Astrocyte (in vitro differentiated cells and primary cell): ENCODE measurements at regions not wholly inside any gene's neighbourhood (a gene's known extent, or its start where the extent isn't known, plus 50 kb on each side); places are given as distances from the start of the nearest gene placed in this dataset.

ENCODE experiments used
- DNase-seq: peaks from one replicate; pipeline ENCODE4 v3.0.0-alpha.2; 2010; ENCODE audit warnings: low read depth
- FAIRE-seq: peaks from 2 replicates; lab custom pipeline; 2011; peaks lifted over from hg19 to GRCh38; lab: Jason Lieb, UNC
- H2AFZ ChIP-seq: 2 replicates; pipeline ENCODE4 v1.6.0; 2012; ENCODE audit warnings: low read depth, low read length, inconsistent platforms
- H3K27ac ChIP-seq: 2 replicates; pipeline ENCODE4 v1.5.1; 2011; ENCODE audit warnings: low read depth, low read length, inconsistent platforms
- H3K27me3 ChIP-seq: 2 replicates; pipeline ENCODE4 v1.6.0; 2011; ENCODE audit warnings: low read length, inconsistent platforms; ENCODE audit not compliant: insufficient read depth
- H3K36me3 ChIP-seq: 2 replicates; pipeline ENCODE4 v1.5.1; 2011; ENCODE audit warnings: low read length, inconsistent platforms; ENCODE audit not compliant: insufficient read depth
- H3K4me1 ChIP-seq: 2 replicates; pipeline ENCODE4 v1.5.1; 2011; ENCODE audit warnings: low read length, inconsistent platforms; ENCODE audit not compliant: insufficient read depth
- H3K4me2 ChIP-seq: 2 replicates; pipeline ENCODE4 v1.6.0; 2012; ENCODE audit warnings: low read length, inconsistent platforms
- H3K4me3 ChIP-seq: 2 replicates; pipeline ENCODE4 v1.5.1; 2011; ENCODE audit warnings: low read depth, mild to moderate bottlenecking, low read length, inconsistent platforms; ENCODE audit not compliant: insufficient read depth
- H3K79me2 ChIP-seq: 2 replicates; pipeline ENCODE4 v1.6.0; 2012; ENCODE audit warnings: mild to moderate bottlenecking, low read length, inconsistent platforms; ENCODE audit not compliant: insufficient read depth
- H3K9ac ChIP-seq: 2 replicates; pipeline ENCODE4 v1.6.0; 2012; ENCODE audit warnings: mild to moderate bottlenecking, low read length, inconsistent platforms
- H3K9me3 ChIP-seq: 2 replicates; pipeline ENCODE4 v1.5.1; 2012; ENCODE audit warnings: low read depth, mild to moderate bottlenecking, low read length, inconsistent platforms; ENCODE audit not compliant: insufficient read depth
- H4K20me1 ChIP-seq: 2 replicates; pipeline ENCODE4 v1.6.0; 2012; ENCODE audit warnings: low read length, inconsistent platforms; ENCODE audit not compliant: insufficient read depth
- H3K27ac Mint-ChIP-seq: one replicate; pipeline ENCODE4 v1.8.0; 2021; ENCODE audit warnings: mild to moderate bottlenecking, mixed read lengths; ENCODE audit not compliant: unreplicated experiment
- H3K27me3 Mint-ChIP-seq: one replicate; pipeline ENCODE4 v1.8.0; 2021; ENCODE audit warnings: low read depth, mixed read lengths; ENCODE audit not compliant: unreplicated experiment
- H3K36me3 Mint-ChIP-seq: one replicate; pipeline ENCODE4 v1.8.0; 2021; ENCODE audit warnings: low read depth, mixed read lengths; ENCODE audit not compliant: unreplicated experiment
- H3K4me1 Mint-ChIP-seq: one replicate; pipeline ENCODE4 v1.8.0; 2021; ENCODE audit warnings: low read depth, mixed read lengths; ENCODE audit not compliant: unreplicated experiment
- H3K4me3 Mint-ChIP-seq: one replicate; pipeline ENCODE4 v1.8.0; 2021; ENCODE audit warnings: mild to moderate bottlenecking, moderate library complexity, mixed read lengths; ENCODE audit not compliant: unreplicated experiment
- H3K9me3 Mint-ChIP-seq: one replicate; pipeline ENCODE4 v1.8.0; 2021; ENCODE audit warnings: mild to moderate bottlenecking, mixed read lengths; ENCODE audit not compliant: unreplicated experiment
- CTCF ChIP-seq: IDR thresholded peaks from 2 replicates; pipeline ENCODE4 v1.5.1; 2011; ENCODE audit warnings: low read depth, mild to moderate bottlenecking, inconsistent platforms, low read length, moderate library complexity; ENCODE audit not compliant: insufficient read depth
- EZH2 ChIP-seq: IDR thresholded peaks from 2 replicates; pipeline ENCODE4 v1.6.1; 2012; ENCODE audit warnings: mild to moderate bottlenecking, low read length, inconsistent platforms; ENCODE audit not compliant: insufficient read depth

GRCh38 chr1:189983166-189983890, 494.3 kb downstream of the BRINP3 start:
- no peaks in the 10 kb centered on the region for H4K20me1 ChIP-seq
- H3K9me3 Mint-ChIP-seq = no peaks in the 10 kb centered on the region
- no peak overlapping the region for H3K9ac ChIP-seq
- no peaks in the 10 kb centered on the region for H3K4me1 ChIP-seq
- FAIRE-seq = no peak
- no peak overlapping the region for H3K27ac Mint-ChIP-seq
- no peaks in the 10 kb centered on the region for H3K9me3 ChIP-seq
- H3K36me3 ChIP-seq = no peaks in the 10 kb centered on the region
- TF ChIP-seq EZH2 = no peak
- TF ChIP-seq CTCF = no peak
- H3K4me2 ChIP-seq = no peak overlapping the region
- no peak overlapping the region for H3K27ac ChIP-seq
- no peak overlapping the region for H3K4me3 Mint-ChIP-seq
- no peak for DNase-seq
- no peaks in the 10 kb centered on the region for H3K79me2 ChIP-seq
- peaks cover 5% of the 10 kb centered on the region for H3K4me1 Mint-ChIP-seq
- no peak overlapping the region for H3K4me3 ChIP-seq
- no peaks in the 10 kb centered on the region for H3K36me3 Mint-ChIP-seq
- H3K27me3 Mint-ChIP-seq = no peaks in the 10 kb centered on the region
- H3K27me3 ChIP-seq = no peaks in the 10 kb centered on the region
- H2AFZ ChIP-seq = no peak overlapping the region

- Histone ChIP-seq H3K9ac (no peak overlapping the region), H3K4me1 (no peaks in the 10 kb centered on the region), H3K36me3 (no peaks in the 10 kb centered on the region), H3K4me2 (no peak overlapping the region), H3K9me3 (no peaks in the 10 kb centered on the region), H3K27ac (no peak overlapping the region), H4K20me1 (no peaks in the 10 kb centered on the region), H2AFZ (no peak overlapping the region), H3K79me2 (no peaks in the 10 kb centered on the region), H3K4me3 (no peak overlapping the region), H3K27me3 (no peaks in the 10 kb centered on the region)
- no peaks in the 10 kb centered on the region for H3K36me3 Mint-ChIP-seq
- no peaks in the 10 kb centered on the region for H3K27me3 Mint-ChIP-seq
- H3K4me3 Mint-ChIP-seq = no peak overlapping the region
- TF ChIP-seq CTCF (no peak), EZH2 (no peak)
- peaks cover 3% of the 10 kb centered on the region for H3K9me3 Mint-ChIP-seq
- DNase-seq (no peak), FAIRE-seq (no peak)
- H3K27ac Mint-ChIP-seq = no peak overlapping the region
- H3K4me1 Mint-ChIP-seq = peaks cover 5% of the 10 kb centered on the region
These were observed 491.1 kb downstream of the BRINP3 start for GRCh38 chr1:189986516-189986915.

DNA sequence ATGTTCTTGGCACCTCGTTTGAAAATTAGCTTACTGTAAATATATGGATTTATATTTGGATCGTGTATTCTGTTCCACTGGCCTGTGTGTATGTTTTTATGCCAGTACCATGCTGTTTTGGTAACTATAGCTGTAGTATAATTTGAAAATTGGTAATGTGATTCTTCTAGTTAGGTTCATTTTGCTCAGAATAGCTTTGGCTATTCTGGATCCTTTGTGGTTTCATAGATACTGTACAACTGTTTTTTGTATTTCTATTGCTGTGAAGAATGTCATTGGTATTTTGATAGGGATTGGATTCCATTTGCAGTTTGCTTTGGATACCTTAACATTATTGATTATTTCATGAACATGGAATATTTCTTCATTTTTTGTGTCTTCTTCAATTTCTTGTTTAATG, 490.2 kb downstream of the BRINP3 start:
- Mint-ChIP-seq H3K4me3 (no peak overlapping the region), H3K27me3 (no peaks in the 10 kb centered on the region), H3K36me3 (no peaks in the 10 kb centered on the region), H3K27ac (no peak overlapping the region), H3K9me3 (peaks cover 4% of the 10 kb centered on the region), H3K4me1 (peaks cover 5% of the 10 kb centered on the region)
- Histone ChIP-seq H3K4me2 (no peak overlapping the region), H3K9ac (no peak overlapping the region), H3K4me1 (no peaks in the 10 kb centered on the region), H3K79me2 (no peaks in the 10 kb centered on the region), H3K27me3 (no peaks in the 10 kb centered on the region), H3K27ac (no peak overlapping the region), H3K36me3 (no peaks in the 10 kb centered on the region), H4K20me1 (no peaks in the 10 kb centered on the region), H3K9me3 (no peaks in the 10 kb centered on the region), H2AFZ (no peak overlapping the region), H3K4me3 (no peak overlapping the region)
- DNase-seq = no peak
- no peak for FAIRE-seq
- no peak for TF ChIP-seq CTCF
- no peak for TF ChIP-seq EZH2
